NCI-H2107 treated with DMSO at 0.1 percent for 48 hours (cell line): ENCODE measurements at regions not wholly inside any gene's neighbourhood (a gene's known extent, or its start where the extent isn't known, plus 50 kb on each side); places are given as distances from the start of the nearest gene placed in this dataset.
"Not testable (repeated sequence)": the region's sequence is repeated elsewhere in the genome, so short reads cannot be mapped to it uniquely, and the experiment has no call there.

Experiments
- DNase-seq: peaks from one replicate; lab custom pipeline; 2025; ENCODE audit not compliant: unreplicated experiment; lab: John Stamatoyannopoulos, UW

- no peak for DNase-seq
Measured at GRCh38 chr14:85052646-85053045, 477.3 kb upstream of the FLRT2 start.

DNA sequence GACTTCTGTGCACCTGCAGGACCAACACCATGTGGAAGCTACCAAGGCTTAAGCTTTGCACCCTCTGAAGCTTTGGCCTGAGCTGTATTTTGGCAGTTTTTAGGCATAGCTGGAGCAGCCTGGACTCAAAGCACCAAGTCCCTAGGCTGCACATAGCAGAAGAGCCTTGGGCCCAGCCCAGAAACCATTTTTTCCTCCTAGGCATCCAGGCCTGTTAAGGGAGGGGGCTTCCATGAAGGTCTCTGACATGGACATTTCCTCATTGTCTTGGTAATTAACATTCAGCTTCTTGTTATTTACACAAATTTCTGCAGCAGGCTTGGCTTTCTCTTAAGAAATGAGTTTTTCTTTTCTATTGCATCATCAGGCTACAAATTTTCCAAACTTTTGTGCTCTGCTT, 475.8 kb upstream of the FLRT2 start:
- DNase-seq = no peak

DNA sequence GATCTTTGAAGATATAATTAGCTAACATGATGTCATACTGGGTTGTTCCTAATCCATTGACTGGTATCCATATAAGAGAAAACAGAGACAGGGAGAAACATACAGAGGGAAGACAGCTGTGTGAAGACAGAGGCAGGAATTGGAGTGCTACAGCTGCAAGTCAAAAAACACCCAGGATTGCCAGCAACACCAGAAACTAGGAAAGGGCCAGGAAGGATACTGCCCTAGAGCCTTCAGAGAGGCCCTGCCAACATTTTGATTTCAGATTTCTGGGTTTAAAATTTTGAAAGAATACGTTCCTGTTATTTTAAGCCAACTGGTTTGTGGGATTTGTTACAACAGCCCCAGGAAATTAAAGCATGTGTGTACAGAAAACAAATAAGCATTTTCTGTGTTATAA, 473.7 kb upstream of the FLRT2 start:
- no peak for DNase-seq

GRCh38 chr14:85057221-85057620, 472.7 kb upstream of the FLRT2 start:
- DNase-seq = no peak

DNA sequence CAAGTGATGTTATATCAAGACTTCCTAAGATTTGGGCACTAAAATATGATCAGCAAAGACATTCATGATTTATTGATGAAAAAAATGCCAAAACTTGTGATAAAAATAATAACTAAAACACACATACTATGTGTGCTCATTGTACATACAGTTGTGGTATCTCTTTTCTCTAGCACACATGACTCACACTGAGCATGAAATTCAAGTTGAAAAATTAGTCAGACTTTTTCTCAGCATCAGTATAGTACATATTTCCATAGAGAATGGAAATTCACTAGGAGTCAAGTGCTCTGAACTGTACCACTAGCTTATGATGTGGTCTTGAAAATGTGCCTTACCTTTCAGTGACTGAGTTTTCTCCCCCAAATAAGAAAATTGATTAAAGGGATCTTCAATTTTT, 471.8 kb upstream of the FLRT2 start:
- no peak for DNase-seq

DNA sequence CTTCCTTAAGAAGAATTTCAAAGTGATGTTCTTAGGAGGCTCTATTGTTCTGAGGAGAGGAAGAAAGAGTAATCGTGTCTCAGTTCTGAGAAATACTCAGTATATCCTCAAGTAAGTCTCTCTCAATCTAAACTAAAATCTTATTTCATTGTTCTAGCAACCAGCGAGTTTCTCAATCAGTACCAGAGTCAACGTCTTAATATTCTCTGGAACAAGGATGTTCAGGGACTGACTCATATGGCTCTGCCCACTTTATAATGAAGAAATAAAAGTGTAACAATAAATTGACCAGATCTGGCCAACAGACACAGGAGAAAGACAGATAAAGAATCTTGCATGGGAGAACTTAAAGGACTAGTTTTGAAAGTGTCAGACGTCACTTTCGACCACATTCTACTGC, 469.8 kb upstream of the FLRT2 start:
- DNase-seq = no peak

DNA sequence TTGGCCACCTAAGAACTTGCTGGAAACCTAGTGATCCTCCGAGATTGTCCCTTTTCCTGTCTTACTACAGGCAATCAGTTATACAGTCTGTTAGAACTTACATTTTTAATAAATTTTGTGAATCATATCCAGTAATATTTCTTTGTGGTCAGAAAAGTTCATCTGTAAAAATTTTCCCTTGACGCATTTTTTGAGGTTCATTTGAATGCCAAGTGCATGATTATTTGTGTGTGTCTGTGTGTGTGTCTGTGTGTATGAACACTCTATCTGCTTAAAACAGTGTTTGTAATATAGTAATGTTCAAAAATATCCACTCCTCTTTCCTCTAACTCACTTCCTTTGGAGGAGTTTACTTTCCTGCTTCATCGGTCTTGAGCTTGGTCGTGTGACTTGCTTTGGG, 468.7 kb upstream of the FLRT2 start:
- no peak for DNase-seq

GRCh38 chr14:85063747-85064146, 466.2 kb upstream of the FLRT2 start:
- DNase-seq = no peak

DNA sequence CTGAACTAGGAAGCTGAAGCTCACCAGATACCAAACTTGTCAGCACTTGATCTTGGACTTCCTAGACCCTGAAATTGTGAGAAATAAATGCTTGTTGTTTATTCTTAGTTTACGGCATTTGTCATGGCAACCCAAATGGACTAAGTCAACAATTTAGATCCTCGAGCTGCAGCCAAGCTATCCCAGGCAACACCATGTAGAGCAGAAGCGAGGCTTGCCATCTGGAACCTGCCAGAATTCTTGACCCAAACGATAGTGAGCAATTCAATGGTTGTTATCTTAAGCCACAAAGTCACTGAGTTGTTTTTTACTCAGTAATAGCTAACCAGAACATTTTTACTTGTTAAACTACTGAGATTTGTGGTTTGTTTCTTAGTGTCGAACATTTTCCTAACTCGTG, 458.5 kb upstream of the FLRT2 start:
- no peak for DNase-seq

DNA sequence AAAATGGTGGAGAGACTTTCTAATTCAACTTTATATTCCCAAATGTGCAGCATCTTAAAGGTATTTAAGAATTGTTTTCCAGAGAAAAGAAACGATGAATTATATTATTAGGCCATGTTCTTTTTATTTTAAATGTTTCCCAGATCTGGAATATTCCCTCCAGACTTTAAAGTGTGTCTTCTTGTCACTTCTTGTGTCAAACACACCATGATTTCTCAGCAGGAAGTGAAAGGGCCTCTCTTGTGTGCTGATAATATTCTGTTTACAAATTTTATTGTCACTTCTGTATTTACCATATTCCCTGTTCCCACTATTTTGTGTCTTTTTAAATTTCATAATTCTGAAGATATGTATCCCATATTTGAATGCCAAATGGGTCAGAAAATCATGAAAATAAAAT, 455.0 kb upstream of the FLRT2 start:
- no peak for DNase-seq

GRCh38 chr14:85075694-85076476, 454.1 kb upstream of the FLRT2 start:
- no peak for DNase-seq

DNA sequence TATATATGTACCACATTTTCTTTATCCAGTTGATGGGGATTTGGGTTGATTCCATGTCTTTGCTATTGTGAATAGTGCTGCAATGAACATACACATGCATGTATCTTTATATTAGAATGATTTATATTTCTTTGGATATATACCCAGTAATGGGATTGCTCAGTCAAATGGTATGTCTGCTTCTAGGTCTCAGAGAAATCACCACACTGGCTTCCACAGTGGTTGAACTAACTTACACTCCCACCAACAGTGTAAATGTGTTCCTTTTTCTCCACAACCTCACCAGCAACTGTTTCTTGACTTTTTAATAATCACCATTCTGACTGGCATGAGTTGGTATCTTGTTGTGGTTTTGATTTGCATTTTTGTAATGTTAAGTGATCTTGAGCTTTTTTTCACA, 452.2 kb upstream of the FLRT2 start:
- DNase-seq = not testable (repeated sequence)

DNA sequence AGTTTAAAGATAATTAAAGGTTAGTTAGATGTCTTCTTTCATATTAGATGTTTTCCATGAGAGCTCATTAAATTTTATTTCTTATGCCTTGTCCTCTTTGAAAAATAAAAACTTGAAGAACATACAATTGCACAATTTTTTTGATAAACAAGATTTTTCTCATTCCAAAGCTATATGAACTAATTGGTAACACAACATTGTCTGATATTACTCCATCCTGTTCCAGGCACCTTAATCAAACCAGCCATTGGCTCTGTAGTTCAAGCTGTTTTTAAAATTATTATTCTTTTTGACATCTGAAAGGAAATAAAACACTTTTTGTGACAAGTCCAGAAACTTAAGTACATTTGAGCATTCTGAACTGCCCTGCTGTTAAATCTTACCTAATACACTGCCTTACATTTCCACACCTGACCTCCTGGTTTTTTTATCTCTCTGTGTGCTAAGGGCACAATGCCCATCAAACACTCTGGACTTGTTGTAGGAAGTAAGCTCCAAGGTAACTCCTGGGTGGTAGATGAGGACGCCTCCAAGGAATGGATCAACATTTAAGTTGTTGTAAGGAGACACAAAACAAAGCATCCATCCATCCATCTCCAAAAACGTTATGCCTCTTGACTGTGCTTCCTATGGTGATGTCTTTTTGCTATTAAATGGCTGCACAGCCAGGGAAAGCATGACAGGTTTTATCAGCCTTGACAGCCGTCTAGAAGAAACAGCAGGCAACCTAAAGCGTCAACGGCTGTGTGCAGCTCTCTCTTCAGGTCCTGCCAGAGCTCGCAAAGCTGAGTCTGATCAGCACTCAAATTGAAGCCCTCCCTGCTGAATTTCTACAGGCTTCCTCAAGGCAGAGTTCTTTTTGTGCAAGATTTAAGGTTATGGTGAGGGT, 449.9 kb upstream of the FLRT2 start:
- DNase-seq = no peak

DNA sequence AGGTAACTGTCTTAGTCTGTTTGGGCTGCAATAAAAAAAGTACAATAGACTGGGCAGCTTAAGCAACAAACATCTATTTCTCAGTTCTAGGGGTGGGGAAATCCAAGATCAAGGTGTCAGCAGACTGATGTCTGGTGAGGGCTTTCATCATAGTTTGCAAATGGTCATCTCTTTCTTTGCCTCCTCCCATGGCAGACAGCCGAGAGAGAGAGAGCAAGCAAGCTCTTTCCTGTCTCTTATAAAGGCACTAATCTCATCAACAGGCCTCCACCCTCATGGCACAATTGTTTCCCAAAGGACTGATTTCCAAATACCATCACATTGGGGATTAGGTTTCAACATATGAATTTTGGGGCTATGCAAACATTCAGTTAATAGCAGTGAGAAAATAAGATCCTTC, 445.6 kb upstream of the FLRT2 start:
- DNase-seq = no peak

DNA sequence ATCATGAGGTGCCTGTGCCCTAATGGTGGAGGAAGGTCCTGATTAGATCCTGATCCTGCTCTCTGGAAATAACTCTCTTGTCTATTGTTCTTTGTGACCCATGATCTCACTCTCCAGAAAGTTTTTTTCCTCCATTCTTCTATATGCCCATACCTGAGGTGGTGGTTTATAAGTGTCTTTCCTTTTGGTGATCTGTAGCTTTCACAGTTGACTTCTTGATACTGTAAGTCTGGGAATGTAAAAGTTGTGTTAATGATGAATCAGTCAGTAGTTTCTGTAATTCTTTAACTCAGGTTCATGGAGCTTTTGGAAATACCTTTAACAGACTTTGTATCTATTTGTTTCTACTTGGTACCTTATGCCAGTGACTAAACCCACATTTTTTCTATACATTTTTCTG, 444.0 kb upstream of the FLRT2 start:
- DNase-seq = no peak

DNA sequence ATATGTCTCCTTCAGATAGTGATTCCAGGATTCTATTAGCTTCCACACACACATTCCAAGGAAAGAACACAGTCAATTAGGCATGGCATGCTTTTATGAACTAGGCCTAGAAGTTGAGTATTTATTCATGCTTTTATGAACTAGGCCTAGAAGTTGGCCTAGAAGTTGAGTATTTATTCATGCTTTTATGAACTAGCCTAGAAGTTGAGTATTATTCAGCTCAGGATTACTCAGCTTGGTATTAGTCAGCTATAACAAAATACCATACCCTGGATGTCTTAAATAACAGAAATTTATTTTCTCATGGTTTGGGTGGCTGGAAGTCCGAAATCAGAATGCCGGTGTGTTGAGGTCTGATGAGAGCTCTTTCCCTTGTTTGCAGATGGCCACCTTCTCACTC, 442.7 kb upstream of the FLRT2 start:
- DNase-seq = no peak

DNA sequence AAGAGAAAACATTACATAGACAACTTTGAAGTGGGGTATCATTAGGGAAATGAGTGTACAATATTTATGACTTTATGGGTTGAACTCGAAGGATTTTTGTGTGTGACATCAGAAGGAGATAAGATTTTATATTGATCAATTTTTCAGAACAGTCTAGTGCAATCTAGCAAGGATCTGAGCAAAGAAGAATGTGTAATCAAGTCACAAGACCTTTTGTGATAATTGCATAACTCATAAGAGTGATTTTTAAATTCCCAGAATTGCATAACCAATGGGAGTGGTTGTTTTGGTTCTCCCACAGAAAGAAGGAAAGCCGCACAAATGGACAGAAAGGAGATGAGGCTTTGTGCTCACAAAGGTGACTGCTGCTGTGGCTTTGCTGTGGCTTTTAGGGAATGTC, 441.8 kb upstream of the FLRT2 start:
- DNase-seq = no peak

GRCh38 chr14:85090681-85091080, 439.3 kb upstream of the FLRT2 start:
- no peak for DNase-seq

DNA sequence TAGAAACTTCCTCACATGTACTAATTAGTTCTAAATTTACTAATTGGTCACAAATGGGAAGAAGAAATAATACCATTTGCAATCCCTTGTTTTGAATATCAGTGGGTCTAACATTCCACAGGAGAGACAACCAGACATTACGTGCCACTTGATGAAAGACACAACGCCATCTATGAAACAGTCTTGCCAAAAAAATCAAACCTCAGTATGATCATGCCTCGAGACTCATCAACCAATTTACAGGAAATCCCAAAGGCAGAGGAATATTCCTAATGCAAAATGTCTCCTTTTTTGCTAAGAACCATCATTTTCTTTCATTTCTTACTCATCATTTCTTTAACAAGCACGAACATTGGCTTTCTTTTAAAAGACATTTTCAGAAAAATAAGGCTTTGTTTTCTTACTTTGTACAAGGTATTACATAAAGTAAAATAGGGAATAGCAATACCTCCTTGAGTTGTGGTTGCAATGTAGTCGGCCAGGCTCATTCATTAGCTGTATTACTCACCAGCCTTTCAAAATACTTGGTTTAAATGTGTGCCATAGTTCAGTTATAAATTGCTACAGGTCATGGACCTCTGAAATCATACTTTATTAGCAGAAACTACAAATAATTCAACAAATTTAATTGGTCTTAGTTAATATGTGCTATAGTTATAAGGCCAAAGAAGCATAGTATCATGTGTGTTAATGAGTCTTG, 436.2 kb upstream of the FLRT2 start:
- no peak for DNase-seq

DNA sequence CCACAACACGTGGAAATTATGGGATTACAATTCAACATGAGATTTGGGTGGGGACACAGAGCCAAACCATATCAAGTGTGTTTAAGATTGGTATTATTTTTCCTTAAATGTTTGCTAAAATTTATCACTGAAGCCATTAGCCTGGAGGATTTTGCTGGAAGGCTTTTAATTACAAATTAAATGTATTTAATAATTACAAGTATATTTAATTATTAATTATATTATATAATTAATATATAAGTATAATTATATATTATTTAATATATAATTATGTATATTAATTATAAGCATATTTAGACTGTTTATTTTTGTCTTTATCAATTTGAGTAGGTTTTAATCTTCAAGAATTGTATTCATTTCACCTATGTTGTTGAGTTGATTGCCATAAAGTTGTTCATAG, 427.4 kb upstream of the FLRT2 start:
- no peak for DNase-seq

DNA sequence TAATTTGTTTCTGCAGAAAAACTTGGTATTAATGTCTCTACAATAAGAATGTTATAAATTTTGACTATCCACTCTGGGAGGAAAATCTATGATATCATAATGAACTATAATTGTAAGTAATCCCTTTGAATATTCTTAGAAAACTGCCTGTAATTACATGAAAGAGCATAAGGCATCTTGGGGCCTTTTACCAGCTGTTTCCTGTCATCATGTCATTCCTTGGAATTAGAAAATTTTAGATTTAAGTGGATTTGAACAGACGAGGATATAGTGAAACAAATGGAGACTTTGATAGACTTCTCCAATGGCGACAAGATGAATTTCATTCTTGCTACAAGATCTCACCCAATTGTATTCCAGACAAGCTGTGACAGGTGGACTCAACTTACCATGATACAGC, 423.4 kb upstream of the FLRT2 start:
- DNase-seq = no peak

GRCh38 chr14:85112762-85113161, 417.2 kb upstream of the FLRT2 start:
- no peak for DNase-seq
